Stomach (tissue), 4 donors: ENCODE measurements at regions not wholly inside any gene's neighbourhood (a gene's known extent, or its start where the extent isn't known, plus 50 kb on each side); places are given as distances from the start of the nearest gene placed in this dataset.
A peak's percentile ranks its signal among the peaks of the same experiment; 100 is the strongest.

ENCODE experiments used
- CTCF ChIP-seq, 7 experiments: fragments of 450-650 bp in 4 of 7; fragments of 200-600 bp in 3 of 7; sonication (generic) in 3 of 7; IDR thresholded peaks; one replicate each; pipeline ENCODE4 v1.5.1; 2016 to 2019; ENCODE audit warnings: antibody characterized with exemption in 7 of 7, control low read depth in 2 of 7, mild to moderate bottlenecking in 1 of 7
- POLR2A ChIP-seq, 4 donors: fragments of 450-650 bp; IDR thresholded peaks; one replicate each; pipeline ENCODE4 v1.6.1; 2016; ENCODE audit warnings: antibody characterized with exemption in 4 of 4, control low read depth in 2 of 4, mild to moderate bottlenecking in 1 of 4, moderate library complexity in 1 of 4
- POLR2AphosphoS5 ChIP-seq, 3 donors: sonication (generic); formaldehyde crosslinking; IDR thresholded peaks; one replicate each; pipeline ENCODE4 v1.6.1; 2016; ENCODE audit warnings: antibody characterized with exemption in 3 of 3

GRCh38 chr12:88833641-88834116 lies 253.4 kb upstream of the KITLG start:
- TF ChIP-seq CTCF (IDR thresholded peaks at IDR 0.05), result no peak
- TF ChIP-seq POLR2AphosphoS5 (IDR thresholded peaks at IDR 0.05), result peak in 1 of 3 donors; percentile 45
- no peak for TF ChIP-seq POLR2A (IDR thresholded peaks at IDR 0.05)
